GM18870 (cell line): ENCODE measurements at regions not wholly inside any gene's neighbourhood (a gene's known extent, or its start where the extent isn't known, plus 50 kb on each side); places are given as distances from the start of the nearest gene placed in this dataset.
"Not testable (repeated sequence)": the region's sequence is repeated elsewhere in the genome, so short reads cannot be mapped to it uniquely, and the experiment has no call there.

Experiments
- ATAC-seq: cut with Tn5 transposase; IDR thresholded peaks from one replicate; pipeline ENCODE4 v1.9.1; 2021; ENCODE audit warnings: moderate library complexity; ENCODE audit not compliant: unreplicated experiment

DNA sequence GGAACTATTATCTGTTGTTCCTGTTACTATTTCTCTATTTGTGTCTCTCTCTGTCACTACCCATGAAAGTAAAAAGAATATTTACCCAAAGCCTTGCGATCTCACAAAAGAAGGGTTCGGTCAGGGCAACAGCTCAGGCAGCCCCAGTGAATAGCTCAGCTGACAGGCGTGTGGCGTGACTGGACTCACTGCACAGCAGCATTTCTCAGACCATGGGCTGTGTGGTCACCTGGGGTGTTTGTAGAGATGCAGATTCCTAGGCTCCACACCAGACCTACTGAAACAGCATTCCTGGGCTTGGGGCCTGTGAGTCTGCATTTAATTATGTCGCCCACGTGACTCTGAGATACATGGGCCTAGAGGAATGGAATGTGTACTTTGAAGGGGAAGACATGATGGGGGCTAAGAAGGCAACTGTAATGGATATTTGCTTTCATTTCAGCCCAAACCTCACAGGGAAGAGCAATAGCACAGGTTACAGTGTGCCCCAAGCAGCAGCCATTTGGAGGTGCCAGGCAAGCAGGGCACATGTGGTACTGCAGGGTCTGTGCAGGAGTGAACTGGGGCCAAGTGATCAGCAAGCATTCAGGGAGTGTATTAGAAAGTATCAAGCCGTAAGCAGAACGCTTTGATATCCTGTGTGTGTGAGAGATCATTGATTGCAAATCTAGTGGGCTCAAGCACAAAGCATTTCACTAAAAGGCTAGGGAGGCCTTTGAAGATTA, 90.4 kb upstream of the RBMS1 start:
- no peak for ATAC-seq

DNA sequence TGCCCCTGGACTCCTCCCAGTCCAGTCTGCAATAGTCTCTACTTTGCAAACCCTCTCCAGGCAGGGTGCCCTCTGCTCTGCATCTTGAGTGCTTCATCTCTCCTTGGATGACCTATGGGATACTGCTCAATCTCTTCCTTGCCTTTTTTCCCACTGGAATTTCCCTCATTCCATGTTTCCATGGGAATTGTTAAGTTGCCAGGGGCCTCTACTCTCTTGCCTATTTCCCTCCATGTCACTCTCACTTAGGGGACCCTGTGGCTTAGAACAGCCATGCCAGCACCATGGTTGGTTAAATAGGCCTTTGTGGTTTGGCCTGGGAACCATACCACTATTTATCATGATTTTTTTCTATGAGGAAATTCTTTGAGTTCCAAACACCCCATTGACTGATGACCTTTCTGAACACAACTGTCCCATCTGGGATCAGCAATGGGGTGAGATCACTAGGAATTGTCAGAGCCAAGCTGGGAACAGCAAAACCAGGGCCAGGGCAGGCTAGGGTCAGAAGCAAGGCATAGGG, 91.4 kb upstream of the RBMS1 start:
- ATAC-seq: no peak

DNA sequence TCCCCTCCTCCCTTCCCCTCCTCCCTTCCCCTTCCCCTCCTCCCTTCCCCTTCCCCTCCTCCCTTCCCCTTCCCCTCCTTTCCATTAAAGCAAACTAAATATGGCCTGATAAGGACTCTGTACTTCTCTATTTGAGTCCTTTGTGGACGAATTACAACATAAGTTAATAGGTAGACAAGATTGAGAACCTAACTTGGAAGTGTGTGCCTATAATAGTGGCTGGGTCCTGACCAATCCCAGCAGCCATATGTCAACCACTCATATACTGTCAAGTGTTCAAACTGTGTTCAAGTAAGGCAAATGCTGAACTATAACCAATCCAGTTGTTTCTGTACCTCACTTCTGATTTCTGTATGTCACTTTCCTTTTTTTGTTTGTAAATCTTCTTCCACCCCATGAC, 97.1 kb upstream of the RBMS1 start:
- ATAC-seq: no peak

- ATAC-seq: no peak
Observed at GRCh38 chr2:160592401-160592800, 98.8 kb upstream of the RBMS1 start.

DNA sequence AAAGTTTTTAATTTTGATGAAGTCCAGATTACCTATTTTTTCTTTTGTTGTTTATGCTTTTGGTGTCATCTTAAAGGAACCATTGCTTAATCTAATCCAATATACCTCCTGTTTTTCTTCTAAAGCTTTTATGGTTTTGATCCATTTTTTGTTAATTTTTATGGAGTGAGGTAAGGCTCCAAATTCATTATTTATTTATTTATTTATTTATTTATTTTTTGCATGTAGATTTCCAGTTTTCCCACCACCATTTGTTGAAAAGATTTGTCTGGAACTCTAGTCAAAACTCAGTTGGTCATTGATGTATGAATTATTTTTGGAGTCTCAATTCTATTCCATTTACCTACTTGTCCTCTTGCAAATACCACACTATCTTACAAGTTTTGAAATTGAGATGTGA, 99.4 kb upstream of the RBMS1 start:
- ATAC-seq: no peak

GRCh38 chr2:160596441-160596840, 102.8 kb upstream of the RBMS1 start:
- no peak for ATAC-seq

GRCh38 chr2:160600437-160600836, 106.8 kb upstream of the RBMS1 start:
- not testable (repeated sequence) for ATAC-seq

- ATAC-seq: no peak
Observed at GRCh38 chr2:160602073-160602472, 108.5 kb upstream of the RBMS1 start.

- ATAC-seq: no peak
Observed at GRCh38 chr2:160603771-160604510, 110.3 kb upstream of the RBMS1 start.

- no peak for ATAC-seq
Observed at GRCh38 chr2:160606341-160606740, 112.7 kb upstream of the RBMS1 start.

- ATAC-seq: no peak
Observed at GRCh38 chr2:160608599-160608998, 115.0 kb upstream of the RBMS1 start.

GRCh38 chr2:160609346-160609745, 115.7 kb upstream of the RBMS1 start:
- ATAC-seq: no peak

DNA sequence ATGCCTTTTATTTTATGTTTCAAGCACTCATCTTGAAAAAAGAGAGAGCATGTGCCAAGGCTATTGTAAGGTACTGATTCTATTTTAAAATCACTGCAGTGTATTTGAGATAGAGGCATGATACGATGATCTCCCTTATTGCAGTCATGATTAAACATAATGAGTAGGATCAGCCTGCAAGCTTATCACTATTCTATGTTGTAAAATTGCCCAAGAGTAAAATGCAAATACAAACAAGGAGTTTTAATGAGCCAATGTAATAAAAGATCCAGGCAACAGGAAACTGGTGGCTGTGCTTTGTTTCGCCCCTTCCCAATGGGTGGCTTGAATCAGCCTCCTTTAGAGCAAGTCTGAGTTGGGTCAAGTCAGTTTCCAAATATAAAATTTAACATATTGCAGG, 116.4 kb upstream of the RBMS1 start:
- ATAC-seq: no peak

DNA sequence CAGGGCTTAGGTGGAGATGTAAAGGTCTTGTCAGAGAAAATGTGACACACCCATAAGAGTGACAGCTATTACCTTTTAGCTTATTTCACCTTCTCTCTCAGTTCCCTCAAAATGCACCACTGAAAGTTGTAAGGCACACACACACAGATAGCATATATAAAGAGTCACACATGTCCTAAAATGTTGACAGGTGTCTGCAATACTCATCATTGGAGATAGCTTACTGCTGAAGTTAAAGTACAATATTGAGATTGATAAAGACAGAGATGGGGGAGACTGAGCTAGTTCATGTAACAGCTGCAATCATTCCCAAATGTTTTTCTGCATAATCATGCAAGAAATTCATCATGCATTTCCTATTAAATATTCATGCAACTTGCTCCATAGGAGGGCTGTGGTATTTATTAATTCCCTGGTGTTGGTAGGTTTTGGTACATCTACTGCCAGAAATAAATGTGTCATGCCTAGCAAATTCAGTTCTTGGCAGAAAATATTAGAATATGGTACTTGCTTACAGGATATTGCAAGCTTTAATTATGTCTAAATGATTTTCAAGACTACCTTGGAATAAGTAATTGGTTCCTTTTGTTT, 118.8 kb upstream of the RBMS1 start:
- ATAC-seq: no peak

DNA sequence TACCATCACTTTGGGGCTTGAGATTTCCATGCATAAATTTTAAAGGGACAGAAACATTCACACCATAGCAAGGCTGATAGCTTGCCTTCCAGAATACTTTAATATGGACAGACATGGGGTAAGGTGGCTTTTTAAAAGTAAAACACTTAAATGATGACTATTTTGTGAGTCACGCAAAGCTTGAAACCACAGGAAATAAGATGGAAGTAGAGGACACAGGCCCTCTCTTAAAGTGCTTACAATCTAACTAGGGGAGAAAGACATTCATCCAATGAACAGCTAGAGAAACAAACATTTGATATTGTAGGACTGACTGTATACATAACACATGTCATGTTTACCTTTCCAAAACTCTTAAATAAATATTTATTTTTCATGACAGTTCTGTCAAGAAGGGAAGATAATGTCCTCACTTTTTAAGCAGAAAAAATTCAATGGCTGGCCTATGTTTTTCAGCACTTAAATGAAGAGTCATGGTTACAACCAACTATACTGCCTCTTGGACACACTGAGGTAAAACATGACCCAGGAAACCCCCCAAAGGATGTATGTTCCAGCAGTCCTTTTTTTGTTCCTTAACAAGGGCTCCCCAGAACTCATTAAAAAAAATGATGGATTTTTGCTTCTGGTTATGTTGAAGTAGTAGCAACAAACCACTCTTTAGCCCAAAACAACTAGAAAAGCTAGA, 120.0 kb upstream of the RBMS1 start:
- no peak for ATAC-seq

GRCh38 chr2:160614391-160614790, 120.8 kb upstream of the RBMS1 start:
- no peak for ATAC-seq

DNA sequence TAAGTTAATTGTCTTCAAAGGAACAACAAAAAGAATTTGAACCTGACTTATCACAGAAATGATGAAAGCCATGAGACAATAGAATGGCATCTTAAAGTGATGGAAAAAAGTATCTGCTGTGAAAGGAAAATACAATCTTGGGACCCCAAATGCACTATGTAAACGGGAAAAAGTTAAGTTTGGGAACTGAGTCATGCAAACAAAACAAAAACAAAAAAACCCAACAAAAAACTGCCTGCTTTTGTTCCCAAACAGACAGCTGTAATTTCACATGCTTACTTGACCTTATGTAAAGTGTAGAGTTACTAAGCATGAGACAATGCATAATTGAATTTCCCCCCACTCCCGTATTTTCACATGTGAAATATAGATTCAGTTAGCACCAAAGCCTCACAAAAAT, 122.1 kb upstream of the RBMS1 start:
- no peak for ATAC-seq

GRCh38 chr2:160616149-160616548, 122.5 kb upstream of the RBMS1 start:
- no peak for ATAC-seq

- no peak for ATAC-seq
Observed at GRCh38 chr2:160621748-160622147, 128.1 kb upstream of the RBMS1 start.

DNA sequence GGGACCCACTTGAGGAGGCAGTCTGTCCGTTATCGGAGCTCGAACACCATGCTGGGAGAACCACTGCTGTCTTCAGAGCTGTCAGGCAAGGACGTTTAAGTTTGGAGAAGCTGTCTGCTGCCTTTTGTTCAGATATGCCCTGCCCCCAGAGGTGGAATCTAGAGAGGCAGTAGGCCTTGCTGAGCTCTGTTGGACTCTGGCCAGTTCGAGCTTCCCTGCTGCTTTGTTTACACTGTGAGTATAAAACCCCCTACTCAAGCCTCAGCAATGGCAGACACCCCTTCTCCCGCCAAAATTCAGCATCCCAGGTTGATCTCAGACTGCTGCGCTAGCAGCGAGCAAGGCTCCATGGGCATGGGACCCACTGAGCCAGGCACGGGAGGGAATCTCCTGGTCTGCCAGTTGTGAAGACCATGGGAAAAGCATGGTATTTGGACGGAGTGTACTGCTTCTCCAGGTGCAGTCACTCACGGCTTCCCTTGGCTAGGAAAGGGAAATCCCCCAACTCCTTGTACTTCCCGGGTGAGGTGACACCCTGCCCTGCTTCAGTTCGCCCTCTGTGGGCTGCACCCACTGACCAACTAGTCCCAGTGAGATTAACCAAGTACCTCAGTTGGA, 134.5 kb upstream of the RBMS1 start:
- ATAC-seq: not testable (repeated sequence)

- ATAC-seq: no peak
Observed at GRCh38 chr2:160628811-160629210, 135.2 kb upstream of the RBMS1 start.
